Thyroid gland (tissue), 4 donors: ENCODE measurements at regions not wholly inside any gene's neighbourhood (a gene's known extent, or its start where the extent isn't known, plus 50 kb on each side); places are given as distances from the start of the nearest gene placed in this dataset.

Source experiments
- DNase-seq, 2 donors: peaks; one replicate each; pipeline ENCODE4 v3.0.0-alpha.2; 2019
- H3K27ac ChIP-seq, 3 donors: fragments of 200-600 bp; sonication (generic); 1 replicate in 2 of 3; 2 replicates in 1 of 3; pipeline ENCODE4 v1.5.1; 2016 to 2019; ENCODE audit warnings: mild to moderate bottlenecking in 1 of 3, moderate library complexity in 1 of 3
- H3K27me3 ChIP-seq: fragments of 200-600 bp; sonication (generic); one replicate; pipeline ENCODE4 v1.5.1; 2019
- H3K36me3 ChIP-seq, 2 donors: fragments of 200-600 bp; sonication (generic); one replicate each; pipeline ENCODE4 v1.5.1; 2016 to 2019
- H3K4me1 ChIP-seq, 2 donors: fragments of 200-600 bp; sonication (generic); one replicate each; pipeline ENCODE4 v1.5.1; 2017 to 2019
- H3K4me3 ChIP-seq, 3 donors: fragments of 200-600 bp; sonication (generic); replicated peaks in 1 of 3; 1 replicate in 2 of 3; 2 replicates in 1 of 3; pipeline ENCODE4 v1.5.1; 2016; ENCODE audit warnings: mild to moderate bottlenecking in 1 of 3
- H3K9me3 ChIP-seq: fragments of 200-600 bp; sonication (generic); one replicate; pipeline ENCODE4 v1.5.1; 2017
- POLR2A ChIP-seq, 2 donors: fragments of 450-650 bp; IDR thresholded peaks; one replicate each; pipeline ENCODE4 v1.6.1; 2017; ENCODE audit warnings: antibody characterized with exemption in 2 of 2, mild to moderate bottlenecking in 2 of 2, moderate library complexity in 1 of 2
- WGBS, 2 donors: methylation state at CpG; one replicate each; pipeline ENCODE4 v1.1.5; 2017; 5-methylcytosine and 5-hydroxymethylcytosine counted together
- intact Hi-C: fragments of 100-400 bp; cut with DNase I; formaldehyde crosslinking; loops from one replicate; pipeline ENCODE4 v1.15.1; 2023
- TF ChIP-seq, protein P1 (sequence below), 6 experiments: fragments of 200-600 bp in 3 of 6; fragments of 450-650 bp in 3 of 6; sonication (generic) in 3 of 6; IDR thresholded peaks; one replicate each; pipeline ENCODE4 v1.5.1; 2016 to 2019; ENCODE audit warnings: antibody characterized with exemption in 6 of 6, mild to moderate bottlenecking in 2 of 6, inconsistent platforms in 1 of 6, moderate library complexity in 1 of 6

DNA sequence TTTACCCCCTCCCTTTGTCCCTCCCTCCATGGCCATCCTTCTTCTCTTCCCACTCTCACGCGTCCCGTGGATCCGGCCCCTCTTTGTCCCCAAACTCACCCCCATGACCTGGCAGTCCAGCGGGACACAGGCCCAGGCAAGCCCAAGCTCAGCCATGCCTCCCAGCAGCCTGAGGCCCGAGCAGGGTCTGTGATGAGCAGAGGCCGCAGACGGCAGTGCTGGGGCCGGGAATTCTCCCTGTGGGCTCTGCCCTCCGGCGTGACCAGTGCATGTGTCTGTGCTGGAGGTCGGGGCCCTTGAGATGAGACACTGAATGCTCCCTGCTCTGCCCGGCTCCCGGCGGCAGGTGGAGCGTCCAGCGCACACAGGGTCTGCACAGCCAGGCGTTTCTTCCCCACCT, 237.9 kb downstream of the BRD1 start:
- Histone ChIP-seq H3K27me3 (no peaks in the 10 kb centered on the region), H3K9me3 (no peaks in the 10 kb centered on the region), H3K36me3 (no peaks in the 10 kb centered on the region), H3K4me3 (no peak overlapping the region), H3K4me1 (no peaks in the 10 kb centered on the region), H3K27ac (no peak overlapping the region)
- no peak for TF ChIP-seq POLR2A (IDR thresholded peaks at IDR 0.05)
- TF ChIP-seq, protein P1, sequence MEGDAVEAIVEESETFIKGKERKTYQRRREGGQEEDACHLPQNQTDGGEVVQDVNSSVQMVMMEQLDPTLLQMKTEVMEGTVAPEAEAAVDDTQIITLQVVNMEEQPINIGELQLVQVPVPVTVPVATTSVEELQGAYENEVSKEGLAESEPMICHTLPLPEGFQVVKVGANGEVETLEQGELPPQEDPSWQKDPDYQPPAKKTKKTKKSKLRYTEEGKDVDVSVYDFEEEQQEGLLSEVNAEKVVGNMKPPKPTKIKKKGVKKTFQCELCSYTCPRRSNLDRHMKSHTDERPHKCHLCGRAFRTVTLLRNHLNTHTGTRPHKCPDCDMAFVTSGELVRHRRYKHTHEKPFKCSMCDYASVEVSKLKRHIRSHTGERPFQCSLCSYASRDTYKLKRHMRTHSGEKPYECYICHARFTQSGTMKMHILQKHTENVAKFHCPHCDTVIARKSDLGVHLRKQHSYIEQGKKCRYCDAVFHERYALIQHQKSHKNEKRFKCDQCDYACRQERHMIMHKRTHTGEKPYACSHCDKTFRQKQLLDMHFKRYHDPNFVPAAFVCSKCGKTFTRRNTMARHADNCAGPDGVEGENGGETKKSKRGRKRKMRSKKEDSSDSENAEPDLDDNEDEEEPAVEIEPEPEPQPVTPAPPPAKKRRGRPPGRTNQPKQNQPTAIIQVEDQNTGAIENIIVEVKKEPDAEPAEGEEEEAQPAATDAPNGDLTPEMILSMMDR (IDR thresholded peaks at IDR 0.05) = no peak
- DNase-seq = no peak
- 82 to 85% methylated on average over 16 to 17 of the region's 18 CpGs for WGBS, 2 donors
- intact Hi-C loops = no loop called here

DNA sequence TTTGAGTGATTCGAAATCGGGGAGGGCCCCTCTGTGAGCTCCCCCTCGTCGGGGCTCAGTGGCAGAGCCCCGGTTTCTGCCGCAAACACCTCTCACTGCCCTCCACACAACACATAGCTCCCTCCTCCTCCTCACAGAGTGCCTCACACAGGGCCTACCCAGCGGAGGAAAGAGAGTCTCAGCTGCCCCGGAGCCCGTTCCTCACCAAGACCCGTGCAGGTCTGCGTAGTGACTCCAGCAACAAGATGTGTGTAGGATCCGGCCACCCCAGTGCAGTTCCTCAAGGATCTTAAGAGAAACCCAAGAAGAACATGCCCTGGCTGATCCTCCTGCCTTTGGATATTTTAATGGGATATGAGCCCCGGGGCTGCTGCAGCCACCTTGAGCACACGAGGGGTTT, 238.4 kb downstream of the BRD1 start:
- WGBS, 2 donors = 91 to 92% methylated on average over 14 of the region's 14 CpGs
- intact Hi-C loops = no loop called here
- TF ChIP-seq, protein P1 (IDR thresholded peaks at IDR 0.05) = no peak
- no peak for TF ChIP-seq POLR2A (IDR thresholded peaks at IDR 0.05)
- Histone ChIP-seq H3K36me3 (no peaks in the 10 kb centered on the region), H3K4me3 (no peak overlapping the region), H3K27me3 (no peaks in the 10 kb centered on the region), H3K9me3 (no peaks in the 10 kb centered on the region), H3K4me1 (no peaks in the 10 kb centered on the region), H3K27ac (no peak overlapping the region)
- DNase-seq = no peak

DNA sequence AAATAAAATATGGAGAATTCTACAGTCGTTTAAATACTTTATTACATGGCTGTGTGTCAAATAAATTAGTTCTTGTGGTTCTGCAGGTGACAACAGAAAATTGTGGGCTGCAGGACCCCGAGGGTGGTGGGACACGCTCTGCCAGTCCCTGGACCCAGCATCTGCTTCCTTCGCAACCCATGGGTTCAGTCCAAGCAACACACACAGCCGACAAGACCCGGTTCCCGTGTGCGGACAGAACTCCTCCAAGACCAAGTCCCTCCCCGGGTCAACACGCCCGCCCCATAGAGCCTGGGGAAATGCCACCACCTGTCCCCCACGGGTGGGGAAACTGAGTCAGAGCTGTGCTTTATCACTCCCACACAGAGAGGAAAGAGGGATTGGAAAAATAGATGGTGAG, 238.9 kb downstream of the BRD1 start:
- intact Hi-C loops = no loop called here
- H3K9me3 ChIP-seq = no peaks in the 10 kb centered on the region
- no peaks in the 10 kb centered on the region for H3K4me1 ChIP-seq
- TF ChIP-seq, protein P1 (IDR thresholded peaks at IDR 0.05) = no peak
- no peak for TF ChIP-seq POLR2A (IDR thresholded peaks at IDR 0.05)
- no peak overlapping the region for H3K27ac ChIP-seq
- no peak for DNase-seq
- H3K4me3 ChIP-seq = no peak overlapping the region
- no peaks in the 10 kb centered on the region for H3K36me3 ChIP-seq
- 82 to 84% methylated on average over 12 of the region's 12 CpGs for WGBS, 2 donors
- no peaks in the 10 kb centered on the region for H3K27me3 ChIP-seq

DNA sequence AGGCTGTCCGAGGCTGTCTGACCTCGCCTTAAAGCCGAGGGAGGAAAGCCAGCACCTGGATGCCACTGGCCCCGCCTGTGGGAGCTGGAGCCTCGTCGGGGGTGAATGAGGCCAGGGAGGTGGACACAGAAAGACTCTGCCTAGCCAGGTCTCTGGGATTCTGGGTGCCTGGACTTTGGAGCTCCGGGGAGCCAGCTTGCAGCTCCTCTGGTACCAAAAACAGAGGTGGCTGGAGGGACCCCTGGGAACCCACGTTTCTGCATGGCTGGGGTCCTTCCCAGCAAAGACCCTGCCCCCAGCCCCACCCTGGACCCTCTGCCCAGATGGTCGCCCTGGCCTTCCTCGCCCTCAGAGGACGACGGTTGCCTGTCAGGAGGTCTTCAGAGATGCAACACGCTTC, 239.7 kb downstream of the BRD1 start:
- 78 to 84% methylated on average over 11 to 13 of the region's 13 CpGs for WGBS, 2 donors
- intact Hi-C loops = no loop called here
- no peak for DNase-seq
- no peak overlapping the region for H3K27ac ChIP-seq
- H3K4me1 ChIP-seq = no peaks in the 10 kb centered on the region
- H3K9me3 ChIP-seq = no peaks in the 10 kb centered on the region
- no peak for TF ChIP-seq POLR2A (IDR thresholded peaks at IDR 0.05)
- TF ChIP-seq, protein P1 (IDR thresholded peaks at IDR 0.05) = no peak
- no peak overlapping the region for H3K4me3 ChIP-seq
- no peaks in the 10 kb centered on the region for H3K36me3 ChIP-seq
- H3K27me3 ChIP-seq = no peaks in the 10 kb centered on the region

DNA sequence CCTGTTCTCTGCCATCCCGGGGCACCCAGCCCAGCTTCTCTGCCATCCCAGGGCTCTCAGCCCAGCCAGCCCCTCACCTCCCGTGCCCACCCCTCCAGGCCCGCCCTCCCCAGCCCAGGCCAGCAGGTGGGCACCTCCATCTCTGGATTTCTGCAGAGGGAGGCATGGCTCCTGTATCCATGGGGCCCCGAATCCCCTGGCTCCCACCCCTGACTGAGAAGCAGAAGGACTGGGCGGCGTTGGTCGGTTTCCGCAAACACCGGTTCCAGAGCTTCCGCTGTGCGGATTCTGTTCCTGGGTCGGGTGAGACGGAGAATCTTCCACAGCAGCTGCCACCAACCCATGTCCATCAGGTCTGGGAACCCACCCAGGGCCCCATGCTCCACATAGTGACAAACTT, 240.3 kb downstream of the BRD1 start:
- H3K27me3 ChIP-seq = no peaks in the 10 kb centered on the region
- no peaks in the 10 kb centered on the region for H3K9me3 ChIP-seq
- no peak overlapping the region for H3K4me3 ChIP-seq
- no peaks in the 10 kb centered on the region for H3K36me3 ChIP-seq
- intact Hi-C loops = no loop called here
- TF ChIP-seq POLR2A (IDR thresholded peaks at IDR 0.05) = no peak
- TF ChIP-seq, protein P1 (IDR thresholded peaks at IDR 0.05) = no peak
- H3K27ac ChIP-seq = no peak overlapping the region
- H3K4me1 ChIP-seq = no peaks in the 10 kb centered on the region
- 93 to 96% methylated on average over 11 to 12 of the region's 13 CpGs for WGBS, 2 donors
- no peak for DNase-seq
